ENCODE measurements at regions not wholly inside any gene's neighbourhood (a gene's known extent, or its start where the extent isn't known, plus 50 kb on each side); places are given as distances from the start of the nearest gene placed in this dataset.

GRCh38 chr20:50242548-50242862 lies 51.9 kb downstream of the CEBPB start:
- no peak for DNase-seq (ENCODE audit: low read depth)

DNA sequence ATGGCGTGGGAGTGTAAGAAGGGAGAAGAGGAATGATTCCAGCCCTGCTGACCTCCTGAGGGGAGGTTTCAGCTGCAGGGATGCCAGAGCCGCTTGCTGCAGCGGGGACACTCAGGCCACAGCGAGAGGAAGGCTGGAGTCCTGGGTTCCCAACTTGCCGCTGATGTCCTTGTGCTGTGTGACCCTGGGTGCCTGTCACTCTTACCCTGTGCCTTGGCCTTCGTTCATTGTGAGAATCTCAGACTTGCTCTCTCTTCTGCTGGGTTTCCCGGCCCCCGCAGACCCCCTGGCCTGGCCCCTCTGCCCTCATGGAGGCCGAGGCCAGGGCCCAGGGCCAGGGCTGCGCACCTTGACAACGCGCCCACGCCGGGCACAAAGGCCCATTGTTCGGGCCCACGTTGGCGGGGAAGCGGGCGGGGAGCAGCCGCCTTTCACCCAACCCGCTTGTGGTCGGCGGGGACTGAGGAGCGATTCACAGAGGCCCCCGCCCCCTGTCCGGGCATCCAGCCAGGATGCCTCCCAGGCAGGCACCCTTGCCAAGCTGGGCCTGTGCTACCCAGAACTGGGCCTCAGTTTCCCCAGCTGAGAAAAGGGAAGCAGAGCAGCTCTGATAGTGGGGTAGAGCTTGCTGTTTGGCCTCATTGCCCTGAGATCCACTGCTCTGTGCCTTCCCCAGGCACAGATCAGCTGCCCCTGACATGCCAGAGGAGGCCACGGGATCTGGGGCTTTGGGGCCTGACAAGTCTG lies 52.4 kb downstream of the CEBPB start:
- DNase-seq (ENCODE audit: low read depth) = no peak

- DNase-seq (ENCODE audit: low read depth) = no peak
These were observed 53.2 kb downstream of the CEBPB start for GRCh38 chr20:50243610-50244351.

DNA sequence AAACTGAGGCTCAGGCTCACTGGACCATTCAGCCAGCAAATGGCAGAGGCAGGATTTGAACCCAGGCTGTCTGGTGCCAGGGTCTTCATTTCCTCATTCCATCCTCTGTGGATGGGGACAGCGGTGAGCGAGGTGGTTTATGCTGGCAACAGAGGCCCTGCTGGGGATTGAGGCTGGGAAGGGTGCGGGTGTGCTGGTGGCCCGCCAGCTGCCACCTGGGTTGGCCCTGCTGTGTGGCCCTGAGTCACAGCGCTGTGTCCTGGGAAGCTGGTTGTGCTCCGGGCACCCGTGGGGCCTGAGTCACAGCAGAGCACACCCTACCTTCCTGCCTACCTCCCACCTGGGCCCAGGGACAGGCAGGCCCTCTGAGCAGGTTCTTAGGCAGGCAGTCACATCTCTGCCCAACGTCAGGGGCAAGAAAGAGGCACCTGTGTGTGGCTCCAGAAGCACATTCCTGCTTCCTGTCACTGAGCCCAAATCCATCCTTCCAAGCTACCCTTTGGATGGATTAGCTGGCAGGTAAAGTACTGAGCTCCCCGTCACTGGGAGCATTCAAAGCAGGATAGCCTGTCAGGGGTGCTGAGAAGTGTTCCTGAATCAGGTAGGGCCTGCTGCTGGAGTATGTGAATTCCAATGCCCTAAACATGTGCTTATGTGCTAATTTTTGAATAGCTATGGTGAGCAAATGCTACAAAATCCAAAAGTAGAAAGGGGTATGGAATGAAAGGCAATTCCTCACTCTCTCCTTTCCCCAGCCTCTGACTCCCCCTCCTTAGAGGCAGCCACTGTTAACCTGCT lies 53.9 kb downstream of the CEBPB start:
- DNase-seq (ENCODE audit: low read depth) = no peak

GRCh38 chr20:50245498-50246366 lies 55.1 kb downstream of the CEBPB start:
- no peak for DNase-seq (ENCODE audit: low read depth)

DNA sequence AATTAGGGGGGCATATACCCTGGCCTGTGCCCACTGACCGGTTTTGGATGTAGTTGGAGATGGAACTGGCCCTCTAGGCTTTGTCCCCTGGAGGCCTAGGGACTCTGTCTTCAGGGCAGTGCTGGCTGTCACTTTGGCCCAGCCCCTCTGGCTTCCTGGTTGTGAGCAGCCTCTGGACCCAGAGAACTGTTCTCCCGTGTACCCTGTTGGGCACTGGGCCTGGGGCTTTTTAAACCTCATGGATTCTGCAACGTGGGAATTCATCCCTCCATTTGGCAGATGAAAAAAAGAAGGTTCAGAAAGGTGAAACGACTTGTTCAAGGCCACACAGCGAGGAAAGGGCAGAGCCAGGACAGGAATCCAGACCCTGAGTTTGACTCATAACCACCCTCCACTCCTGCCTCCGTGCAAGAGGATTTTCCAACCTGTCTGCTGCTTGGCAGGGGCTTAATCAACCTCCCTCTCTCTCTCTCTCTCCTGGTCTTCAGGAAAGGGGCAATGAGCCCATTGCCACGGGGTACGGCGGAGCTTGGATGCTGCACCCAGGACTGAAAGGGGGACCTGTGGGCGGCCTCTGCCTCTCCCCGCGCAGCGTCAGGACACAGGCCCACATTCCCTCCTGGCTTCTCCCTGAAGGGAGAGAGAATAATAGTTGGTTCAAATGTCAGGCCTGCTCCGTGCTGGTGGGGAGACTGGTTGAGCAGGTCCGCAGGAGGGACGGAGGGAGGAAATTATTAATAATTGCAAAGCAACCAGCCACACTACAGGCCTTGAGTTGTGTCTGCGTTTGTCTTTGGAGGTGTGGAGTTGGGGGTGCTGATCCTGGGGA lies 56.0 kb downstream of the CEBPB start:
- no peak for DNase-seq (ENCODE audit: low read depth)

- no peak for DNase-seq (ENCODE audit: low read depth)
These were observed 56.8 kb downstream of the CEBPB start for GRCh38 chr20:50247196-50248094.

DNA sequence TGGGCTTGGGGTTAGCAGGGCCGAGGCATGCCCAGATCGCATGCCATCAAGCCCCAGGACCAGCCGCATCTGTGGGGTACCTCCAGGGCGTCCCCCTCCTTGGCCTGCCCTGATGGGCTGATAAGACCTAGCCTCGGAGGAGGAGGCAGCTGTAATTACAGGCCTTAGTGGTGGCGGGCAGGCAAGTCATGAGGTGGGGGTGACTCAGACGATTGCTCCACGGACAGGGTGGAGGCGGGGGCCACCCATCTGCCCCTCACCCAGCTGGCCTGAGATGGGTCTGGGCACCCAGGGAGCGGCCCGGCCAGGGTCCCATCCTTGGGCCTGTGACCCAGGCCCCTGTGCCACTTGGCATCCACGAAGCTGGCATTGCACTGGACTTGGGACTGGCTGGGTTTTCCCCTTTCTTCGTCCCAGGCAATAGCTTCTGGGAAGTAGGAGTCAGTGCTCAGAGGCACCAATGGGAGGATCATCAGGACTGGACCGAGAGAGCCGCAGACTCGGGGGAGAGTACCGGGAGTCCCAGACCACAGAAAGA lies 57.5 kb downstream of the CEBPB start:
- no peak for DNase-seq (ENCODE audit: low read depth)

GRCh38 chr20:50249447-50250388 lies 59.1 kb downstream of the CEBPB start:
- no peak for DNase-seq (ENCODE audit: low read depth)

DNA sequence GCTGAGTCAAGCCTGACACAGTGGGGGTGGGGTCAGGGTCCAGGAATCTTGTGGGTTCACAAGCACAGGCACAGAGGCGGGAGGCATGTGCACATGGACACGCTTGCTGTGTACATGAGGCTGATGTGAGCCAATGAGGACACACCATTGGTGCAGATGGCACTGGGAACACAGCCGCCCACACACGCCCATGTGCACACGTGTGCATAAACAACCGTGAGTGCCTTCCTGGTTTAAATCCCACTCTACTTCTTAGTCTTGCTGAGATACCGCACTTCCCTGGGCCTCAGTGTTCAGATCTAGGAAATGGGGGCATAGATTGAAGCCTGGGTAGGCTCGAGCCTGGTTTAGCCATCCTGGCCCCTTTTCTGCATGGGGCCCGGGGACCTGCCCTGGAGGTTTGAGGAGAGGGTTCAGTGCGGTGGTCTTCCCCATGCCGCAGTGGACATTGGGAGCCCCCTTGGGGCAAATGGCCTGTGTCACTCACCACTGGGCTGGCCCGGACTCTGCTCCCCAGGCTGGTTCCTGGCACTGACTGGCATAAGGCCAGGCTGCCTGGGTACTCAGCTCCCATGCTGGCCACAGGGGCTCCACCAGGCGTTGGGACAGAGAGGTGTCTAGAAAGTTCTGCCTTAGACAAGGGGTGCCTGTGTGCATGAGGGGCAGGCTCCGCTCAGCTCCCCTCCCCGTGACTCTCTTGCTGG lies 60.2 kb downstream of the CEBPB start:
- no peak for DNase-seq (ENCODE audit: low read depth)

GRCh38 chr20:50251383-50251748 lies 60.7 kb downstream of the CEBPB start:
- DNase-seq (ENCODE audit: low read depth) = no peak

GRCh38 chr20:50251992-50252511 lies 61.4 kb downstream of the CEBPB start:
- no peak for DNase-seq (ENCODE audit: low read depth)

GRCh38 chr20:50252701-50253100 lies 62.1 kb downstream of the CEBPB start:
- no peak for DNase-seq (ENCODE audit: low read depth)

GRCh38 chr20:50253101-50253500 lies 62.5 kb downstream of the CEBPB start:
- DNase-seq (ENCODE audit: low read depth) = no peak

DNA sequence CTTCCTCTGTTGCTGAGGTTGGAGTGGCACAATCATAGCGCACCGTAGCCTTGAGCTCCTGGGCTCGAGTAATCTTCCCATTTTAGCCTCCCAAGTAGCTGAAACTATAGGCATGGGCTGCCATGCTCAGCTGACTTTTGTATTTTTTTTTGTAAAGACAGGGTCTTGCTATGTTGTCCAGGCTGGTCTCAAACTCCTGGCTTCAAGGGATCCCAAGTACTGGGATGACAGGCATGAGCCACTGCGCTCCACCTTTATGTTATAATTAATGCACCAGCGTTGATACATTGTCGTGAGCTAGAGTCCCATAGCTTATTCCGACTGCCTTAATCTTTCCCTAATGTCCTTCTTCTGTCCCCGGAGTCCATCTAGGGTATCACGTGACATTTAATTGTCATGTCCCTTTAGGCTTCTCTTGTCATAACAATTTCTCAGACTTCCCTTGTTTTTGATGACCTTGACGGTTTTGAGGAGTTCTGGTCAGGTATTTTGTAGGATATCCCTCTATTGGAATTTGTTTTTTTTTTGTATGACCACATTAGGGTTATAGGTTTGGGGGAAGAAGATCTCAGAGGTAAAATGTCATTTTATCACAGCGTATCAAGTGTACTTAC lies 63.9 kb downstream of the CEBPB start:
- DNase-seq (ENCODE audit: low read depth) = no peak

DNA sequence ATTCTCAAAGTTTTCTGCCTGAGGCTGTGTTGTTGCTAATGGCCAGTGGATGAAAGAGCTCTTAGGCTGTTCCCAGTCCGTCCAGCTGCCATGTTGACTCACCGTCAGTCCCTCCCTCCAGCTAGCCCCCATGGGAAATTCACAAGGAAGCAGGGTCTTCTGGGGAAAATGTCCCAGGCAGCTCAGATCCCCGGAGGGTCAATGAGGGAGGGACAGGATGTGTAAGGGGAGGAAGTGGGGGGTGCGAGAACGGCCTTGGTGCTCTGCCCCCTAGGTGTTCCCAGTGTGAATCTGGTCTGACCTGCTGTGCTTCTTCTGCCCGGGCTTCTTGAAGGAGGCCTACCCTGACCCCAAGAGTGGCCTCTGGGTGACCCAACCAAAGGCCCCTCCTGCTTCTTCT lies 65.9 kb downstream of the CEBPB start:
- DNase-seq (ENCODE audit: low read depth) = no peak

- no peak for DNase-seq (ENCODE audit: low read depth)
These were observed 67.2 kb downstream of the CEBPB start for GRCh38 chr20:50257860-50258259.
